Stimulated activated naive B cell treated with anti-CD40 and anti-IgM and Interleukin-4, amounts not matched to agents 10 μg/mL and 1 μg/mL and 100 μg/mL, for 72 hours (primary cell): ENCODE measurements at regions not wholly inside any gene's neighbourhood (a gene's known extent, or its start where the extent isn't known, plus 50 kb on each side); places are given as distances from the start of the nearest gene placed in this dataset.

Experiments
- ATAC-seq, 2 donors: fragments of 150-1000 bp; cut with Tn5 transposase; replicated peaks; 2 replicates each; pipeline ENCODE4 v1.10.0; 2021; ENCODE audit warnings: moderate library complexity in 1 of 2
- DNase-seq: peaks from one replicate; pipeline ENCODE4 v3.0.0; 2021
- H3K27ac Mint-ChIP-seq: one replicate; pipeline ENCODE4 v1.8.0; 2022; ENCODE audit warnings: mild to moderate bottlenecking, mixed read lengths
- H3K27me3 Mint-ChIP-seq, 2 donors: one replicate each; pipeline ENCODE4 v1.8.0; 2022; ENCODE audit warnings: mixed read lengths in 2 of 2
- H3K36me3 Mint-ChIP-seq, 2 donors: one replicate each; pipeline ENCODE4 v1.8.0; 2022; ENCODE audit warnings: mixed read lengths in 2 of 2, mild to moderate bottlenecking in 1 of 2
- H3K4me1 Mint-ChIP-seq, 2 donors: one replicate each; pipeline ENCODE4 v1.8.0; 2022; ENCODE audit warnings: mixed read lengths in 2 of 2, mild to moderate bottlenecking in 1 of 2
- H3K4me3 Mint-ChIP-seq, 2 donors: one replicate each; pipeline ENCODE4 v1.8.0; 2022; ENCODE audit warnings: mild to moderate bottlenecking in 2 of 2, mixed read lengths in 2 of 2, moderate library complexity in 1 of 2
- H3K9me3 Mint-ChIP-seq, 2 donors: one replicate each; pipeline ENCODE4 v1.8.0; 2022; ENCODE audit warnings: mixed read lengths in 2 of 2, mild to moderate bottlenecking in 1 of 2

DNA sequence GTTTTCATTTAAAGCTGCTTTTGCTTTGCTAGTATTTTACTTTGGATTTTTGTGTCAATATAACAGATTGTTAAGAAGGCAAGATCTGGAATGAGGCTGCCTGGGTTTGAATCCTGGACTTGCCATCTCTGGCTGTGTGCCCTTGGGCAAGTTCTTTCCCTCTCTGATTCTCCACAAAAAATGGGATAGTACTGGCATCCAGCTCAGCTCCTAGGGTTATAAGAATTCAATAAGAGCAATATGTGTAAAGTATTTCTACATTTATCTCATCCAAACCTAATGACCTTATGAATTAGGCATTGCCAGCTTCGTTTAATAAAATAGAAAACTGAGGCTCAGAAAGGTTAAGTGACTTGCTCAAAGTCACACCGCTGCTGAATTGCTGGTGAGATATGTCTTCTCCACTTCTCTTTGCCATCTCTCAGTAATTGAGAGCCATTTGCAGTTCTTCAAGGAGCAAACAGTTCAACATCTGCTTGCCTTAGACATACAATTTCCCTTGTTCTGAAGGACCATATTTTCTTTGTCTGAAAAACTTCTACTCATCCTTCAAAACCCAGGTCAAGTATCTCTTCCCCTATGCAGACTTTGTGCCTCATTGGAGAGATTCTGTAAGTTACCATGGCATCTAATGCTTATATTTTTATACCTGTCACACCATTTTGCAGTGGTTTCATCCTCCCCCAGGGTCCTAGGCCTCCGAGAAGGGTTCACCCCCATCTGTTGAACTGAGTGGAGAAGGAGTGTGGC is 80.8 kb upstream of the TLE3 start:
- ATAC-seq: no peak
- H3K36me3 Mint-ChIP-seq: peaks cover 0 to 3% of the 10 kb centered on the region in 2 donors
- no peak overlapping the region for H3K27ac Mint-ChIP-seq
- H3K27me3 Mint-ChIP-seq: peaks cover 26 to 34% of the 10 kb centered on the region in 2 donors
- H3K4me1 Mint-ChIP-seq: peaks cover 0 to under 1% of the 10 kb centered on the region in 2 donors
- H3K4me3 Mint-ChIP-seq: no peak overlapping the region
- no peak for DNase-seq
- H3K9me3 Mint-ChIP-seq: peaks cover 0 to 3% of the 10 kb centered on the region in 2 donors

DNA sequence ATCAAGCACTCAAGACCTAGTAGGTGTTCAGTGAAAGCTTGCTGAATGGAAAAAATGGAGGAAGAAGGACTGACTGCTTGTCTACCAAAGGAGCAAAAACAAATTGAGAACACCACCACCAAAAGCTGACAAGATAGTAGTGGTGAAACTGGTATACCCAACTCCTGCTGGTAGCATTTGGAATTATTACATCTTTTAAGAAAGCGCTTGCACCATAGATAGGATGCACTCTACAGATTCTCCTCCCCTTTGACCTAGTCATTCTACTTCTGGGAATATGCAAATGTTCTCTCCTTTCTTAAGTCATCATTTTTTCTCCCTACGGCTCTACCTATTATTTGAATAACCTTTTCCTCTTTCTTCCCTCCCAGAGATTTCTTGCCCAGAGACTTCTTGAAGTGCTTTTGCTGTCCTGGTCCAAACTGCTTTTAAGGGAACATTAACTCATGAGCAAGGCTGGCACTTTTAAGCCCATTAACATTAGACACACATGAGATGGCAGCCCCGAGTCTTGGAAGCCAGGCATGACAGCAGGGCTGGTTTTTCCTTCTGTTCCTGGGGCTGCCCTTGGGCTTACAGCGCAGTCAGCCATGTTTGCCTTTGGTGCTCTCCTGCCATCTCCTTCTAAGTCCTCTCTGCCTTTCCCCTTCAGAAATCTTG is 75.0 kb upstream of the TLE3 start:
- H3K4me3 Mint-ChIP-seq: no peak overlapping the region
- H3K27me3 Mint-ChIP-seq: peaks cover 7 to 11% of the 10 kb centered on the region in 2 donors
- H3K27ac Mint-ChIP-seq: no peak overlapping the region
- no peaks in the 10 kb centered on the region for H3K9me3 Mint-ChIP-seq
- no peaks in the 10 kb centered on the region for H3K36me3 Mint-ChIP-seq
- DNase-seq (no peak), ATAC-seq (no peak)
- no peaks in the 10 kb centered on the region for H3K4me1 Mint-ChIP-seq

DNA sequence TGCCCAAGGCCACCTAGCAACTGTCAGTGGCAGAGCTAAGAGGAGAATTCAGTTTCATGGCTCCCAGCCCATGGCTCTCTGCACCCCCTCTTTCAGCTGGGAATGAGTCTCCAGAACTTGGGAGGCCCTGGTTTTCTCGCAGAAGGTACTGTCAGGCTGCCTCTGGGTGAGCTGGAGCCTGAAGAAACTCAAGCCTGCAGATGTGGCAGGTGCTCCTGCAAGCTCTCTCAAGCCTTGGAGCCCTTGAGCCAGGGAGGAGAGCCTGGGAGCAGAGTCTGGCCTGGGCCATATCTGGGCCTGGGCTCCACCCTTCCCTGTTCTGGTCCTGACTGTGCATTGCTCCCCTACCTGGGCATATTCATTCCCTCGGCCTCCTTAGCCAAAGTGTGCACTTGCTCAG is 74.4 kb upstream of the TLE3 start:
- H3K36me3 Mint-ChIP-seq: no peaks in the 10 kb centered on the region
- H3K27ac Mint-ChIP-seq: no peak overlapping the region
- ATAC-seq: no peak
- H3K9me3 Mint-ChIP-seq: no peaks in the 10 kb centered on the region
- H3K4me1 Mint-ChIP-seq: no peaks in the 10 kb centered on the region
- DNase-seq: no peak
- H3K4me3 Mint-ChIP-seq: no peak overlapping the region
- H3K27me3 Mint-ChIP-seq: peaks cover 7 to 11% of the 10 kb centered on the region in 2 donors

DNA sequence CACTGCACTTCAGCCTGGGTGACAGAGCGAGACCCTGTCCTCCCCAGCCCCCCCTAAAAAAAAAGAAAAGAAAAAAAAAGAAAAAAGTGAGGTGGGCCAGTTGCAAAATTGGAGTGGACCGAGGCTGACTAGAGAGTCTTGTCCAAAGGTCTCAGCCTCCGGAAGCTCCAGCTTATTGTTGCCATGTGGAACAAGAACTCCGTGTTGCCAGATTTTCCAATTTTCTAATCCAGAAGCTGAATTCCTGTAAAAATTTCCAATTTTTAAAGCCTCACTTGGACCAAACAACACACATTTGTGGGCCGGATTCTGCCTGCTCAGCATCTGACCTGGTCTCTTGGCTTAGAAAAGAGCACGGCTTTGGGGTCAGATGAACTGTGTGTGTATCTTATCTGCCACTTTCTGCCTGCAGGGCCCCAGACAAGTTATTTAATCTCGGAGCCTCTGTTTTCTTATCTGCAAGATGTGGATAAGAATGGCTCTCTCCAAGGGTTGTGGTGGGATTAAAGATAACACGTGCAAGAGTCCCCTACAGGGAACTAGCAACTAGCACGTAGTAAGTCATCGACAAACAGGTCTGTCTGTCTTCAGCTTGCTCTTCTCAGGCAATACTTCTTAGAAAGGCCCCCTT is 73.7 kb upstream of the TLE3 start:
- ATAC-seq: no peak
- Mint-ChIP-seq H3K36me3 (no peaks in the 10 kb centered on the region), H3K9me3 (no peaks in the 10 kb centered on the region)

DNA sequence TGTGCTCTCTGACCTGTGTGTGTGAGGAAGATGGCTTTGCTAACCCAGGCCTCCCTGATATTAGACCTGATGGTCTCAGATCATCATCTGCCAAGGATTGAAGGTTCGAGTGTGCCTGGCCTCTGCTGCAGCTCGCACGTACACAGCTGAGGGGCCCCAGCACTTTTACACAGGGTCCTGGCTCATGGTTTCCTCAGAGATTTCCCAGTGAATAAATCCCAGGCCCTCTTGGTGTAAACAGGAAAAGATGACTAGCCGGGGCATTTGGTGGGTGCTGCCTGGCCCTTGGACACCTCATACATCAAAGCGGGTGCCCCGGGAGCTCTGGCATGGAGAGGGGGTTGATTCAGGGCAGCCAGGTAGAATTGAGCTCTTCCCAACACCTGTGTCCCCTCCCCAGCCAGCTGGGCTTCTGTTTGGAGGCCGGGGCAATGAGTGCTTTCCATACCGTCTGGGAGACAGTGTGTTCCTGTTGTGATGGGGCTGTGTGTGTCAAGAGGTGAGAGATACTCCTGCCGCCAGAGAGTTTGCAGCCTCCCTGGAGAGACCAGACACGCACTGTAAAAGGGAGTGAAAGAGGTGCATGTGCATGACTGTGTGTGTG is 72.5 kb upstream of the TLE3 start:
- Mint-ChIP-seq H3K36me3 (no peaks in the 10 kb centered on the region), H3K9me3 (no peaks in the 10 kb centered on the region), H3K4me3 (no peak overlapping the region), H3K27ac (no peak overlapping the region), H3K4me1 (no peaks in the 10 kb centered on the region), H3K27me3 (peaks cover 7 to 11% of the 10 kb centered on the region in 2 donors)
- ATAC-seq (no peak), DNase-seq (no peak)

More for the DNA sequence above, 73.7 kb upstream of the TLE3 start:
- H3K4me1 Mint-ChIP-seq: no peaks in the 10 kb centered on the region
- no peak overlapping the region for H3K27ac Mint-ChIP-seq
- no peak overlapping the region for H3K4me3 Mint-ChIP-seq
- DNase-seq: no peak
- peaks cover 7 to 11% of the 10 kb centered on the region in 2 donors for H3K27me3 Mint-ChIP-seq

DNA sequence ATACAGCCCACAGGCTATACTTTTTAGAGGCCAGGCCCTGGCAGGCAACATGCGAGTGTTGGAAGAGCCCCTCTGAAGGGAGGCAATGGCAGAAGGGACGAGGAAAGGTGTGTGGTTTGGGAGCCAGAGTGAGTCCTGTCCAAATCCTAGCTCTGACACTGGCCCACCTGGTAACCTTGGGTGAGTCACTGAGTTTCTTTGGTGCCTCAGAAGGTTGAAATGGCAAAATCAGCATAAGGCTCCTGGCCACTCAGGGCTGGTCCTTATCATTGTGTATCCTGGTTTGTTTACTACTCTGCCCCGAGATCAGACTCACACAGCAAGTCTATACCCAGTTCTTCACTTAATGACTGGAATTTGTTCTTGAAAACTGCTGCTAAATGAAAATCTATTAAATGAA is 71.4 kb upstream of the TLE3 start:
- DNase-seq: no peak
- no peak overlapping the region for H3K4me3 Mint-ChIP-seq
- no peak for ATAC-seq
- no peaks in the 10 kb centered on the region for H3K36me3 Mint-ChIP-seq
- no peaks in the 10 kb centered on the region for H3K9me3 Mint-ChIP-seq
- H3K4me1 Mint-ChIP-seq: no peaks in the 10 kb centered on the region
- peaks cover 4 to 11% of the 10 kb centered on the region in 2 donors for H3K27me3 Mint-ChIP-seq
- H3K27ac Mint-ChIP-seq: no peak overlapping the region

DNA sequence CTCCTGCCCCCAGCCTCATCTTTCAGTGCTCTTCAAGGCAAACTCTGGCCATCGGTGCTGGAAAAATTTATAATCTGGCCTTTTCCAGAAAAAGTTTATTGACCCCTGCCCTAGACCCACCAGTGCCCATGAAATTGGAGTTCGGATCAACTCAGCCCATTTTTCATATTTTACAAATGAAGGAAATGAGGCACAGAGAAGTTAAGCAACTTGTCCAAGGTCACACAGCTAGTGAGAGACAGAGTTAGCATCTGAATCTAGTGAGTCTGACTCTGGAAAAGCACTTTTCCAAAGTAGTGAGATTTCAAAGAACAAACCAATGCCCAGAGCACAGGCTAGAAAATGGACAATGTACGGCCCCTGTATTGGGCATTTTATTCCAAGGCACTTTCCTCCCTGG is 69.4 kb upstream of the TLE3 start:
- ATAC-seq (no peak), DNase-seq (no peak)
- H3K4me1 Mint-ChIP-seq: no peaks in the 10 kb centered on the region
- H3K4me3 Mint-ChIP-seq: no peak overlapping the region
- peaks cover 0 to 6% of the 10 kb centered on the region in 2 donors for H3K27me3 Mint-ChIP-seq
- H3K36me3 Mint-ChIP-seq: no peaks in the 10 kb centered on the region
- no peak overlapping the region for H3K27ac Mint-ChIP-seq
- no peaks in the 10 kb centered on the region for H3K9me3 Mint-ChIP-seq

DNA sequence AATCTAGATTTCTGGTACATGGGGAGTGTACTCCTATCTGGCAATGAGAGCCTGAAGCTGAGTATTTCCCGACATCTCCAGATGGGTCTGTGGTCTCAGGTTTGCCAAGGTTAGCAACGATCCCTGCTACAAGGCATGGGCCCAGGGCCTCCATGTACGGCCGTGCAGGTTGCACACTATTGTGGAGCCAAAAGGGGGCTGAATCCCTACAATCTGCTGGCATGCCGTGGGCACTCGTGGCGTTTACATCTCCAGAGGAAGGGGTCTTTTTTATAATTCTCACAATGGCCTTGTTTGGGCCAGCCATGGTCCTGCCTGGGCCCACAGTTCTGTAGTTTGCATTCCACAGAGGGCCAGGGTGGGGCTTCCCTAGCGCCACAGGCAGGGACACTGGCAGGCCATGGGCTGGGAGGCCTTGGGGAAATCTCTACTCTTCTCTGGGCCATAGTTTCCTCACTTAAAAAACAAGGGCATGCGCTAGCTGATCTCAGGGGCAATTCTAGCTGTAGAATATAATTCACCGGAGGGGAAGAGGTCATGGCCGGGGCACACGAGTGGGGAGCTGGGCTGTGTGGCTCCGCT is 68.9 kb upstream of the TLE3 start:
- no peaks in the 10 kb centered on the region for H3K36me3 Mint-ChIP-seq
- no peak overlapping the region for H3K4me3 Mint-ChIP-seq
- DNase-seq: no peak
- ATAC-seq: no peak
- H3K9me3 Mint-ChIP-seq: no peaks in the 10 kb centered on the region
- H3K4me1 Mint-ChIP-seq: no peaks in the 10 kb centered on the region
- peaks cover 5 to 11% of the 10 kb centered on the region in 2 donors for H3K27me3 Mint-ChIP-seq
- H3K27ac Mint-ChIP-seq: no peak overlapping the region

DNA sequence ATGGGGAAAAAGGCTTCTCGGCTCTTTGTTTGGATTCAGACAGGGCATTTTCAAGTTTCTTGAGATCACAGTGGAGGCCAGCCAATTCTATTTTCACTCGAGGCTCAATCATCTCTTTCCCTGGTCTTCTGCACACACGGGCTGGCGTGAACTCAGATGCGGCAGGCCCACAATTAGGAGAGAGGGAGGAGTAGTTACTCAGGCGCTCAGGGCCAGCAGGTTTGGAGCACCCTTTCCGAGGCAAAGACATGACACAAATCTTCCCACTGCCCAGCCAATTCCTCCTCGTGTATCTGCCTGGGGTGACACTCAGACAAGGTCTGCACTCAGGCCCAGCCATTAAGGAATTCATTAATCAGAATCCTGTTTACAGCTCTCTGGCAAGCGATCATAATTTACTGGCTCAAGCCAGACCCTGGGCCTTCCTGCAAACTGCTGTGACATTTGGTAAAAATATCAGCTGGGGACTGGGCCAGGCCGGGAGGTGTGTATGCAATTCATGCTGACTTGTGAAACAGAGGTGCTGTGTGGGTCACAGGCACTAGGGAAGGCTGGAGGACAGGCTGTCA is 68.1 kb upstream of the TLE3 start:
- Mint-ChIP-seq H3K36me3 (no peaks in the 10 kb centered on the region), H3K27me3 (peaks cover 5 to 18% of the 10 kb centered on the region in 2 donors), H3K27ac (no peak overlapping the region), H3K9me3 (no peaks in the 10 kb centered on the region), H3K4me3 (no peak overlapping the region), H3K4me1 (no peaks in the 10 kb centered on the region)
- DNase-seq (no peak), ATAC-seq (no peak)

DNA sequence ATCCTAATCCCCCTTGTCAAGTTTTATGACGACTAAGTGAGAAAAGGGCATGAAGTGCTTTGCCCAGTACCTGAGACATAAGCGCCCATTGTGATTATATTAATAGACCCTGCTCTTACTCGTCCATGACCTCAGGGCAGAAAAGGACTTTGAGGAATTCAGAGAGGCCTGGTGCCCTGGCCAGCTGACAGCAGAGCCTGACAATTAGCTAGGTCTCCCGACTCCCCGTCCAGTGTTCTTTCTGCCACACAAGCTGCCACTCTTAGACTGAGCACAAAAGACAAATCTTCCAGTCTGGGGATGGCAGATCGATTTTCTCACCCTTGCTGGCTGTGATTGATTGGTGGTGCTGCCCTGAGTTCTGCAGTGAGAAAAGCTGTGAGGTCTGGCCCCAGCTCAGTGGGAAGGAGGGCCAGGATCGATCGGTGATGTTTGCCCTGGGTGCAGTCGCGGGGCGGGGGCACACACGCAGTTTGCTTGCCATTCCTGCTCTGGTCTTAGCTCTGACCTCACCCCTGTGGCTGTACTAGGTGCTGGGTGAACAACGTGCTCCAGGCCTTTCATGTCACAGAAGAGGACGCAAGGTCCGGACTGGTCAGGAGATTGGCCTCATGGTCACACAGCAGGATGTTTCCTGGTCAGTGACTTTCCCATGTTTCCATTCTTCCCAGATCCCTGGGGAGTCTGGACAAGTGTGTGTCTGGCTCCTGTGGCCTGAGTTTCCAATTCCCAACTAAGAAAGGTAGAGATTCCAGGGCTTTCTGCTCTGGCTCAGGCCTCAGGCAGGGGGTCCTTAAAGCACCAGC is 67.4 kb upstream of the TLE3 start:
- Mint-ChIP-seq H3K27ac (no peak overlapping the region), H3K4me1 (no peaks in the 10 kb centered on the region), H3K9me3 (no peaks in the 10 kb centered on the region), H3K36me3 (no peaks in the 10 kb centered on the region), H3K27me3 (peaks cover 5 to 16% of the 10 kb centered on the region in 2 donors), H3K4me3 (no peak overlapping the region)
- DNase-seq: no peak
- no peak for ATAC-seq

DNA sequence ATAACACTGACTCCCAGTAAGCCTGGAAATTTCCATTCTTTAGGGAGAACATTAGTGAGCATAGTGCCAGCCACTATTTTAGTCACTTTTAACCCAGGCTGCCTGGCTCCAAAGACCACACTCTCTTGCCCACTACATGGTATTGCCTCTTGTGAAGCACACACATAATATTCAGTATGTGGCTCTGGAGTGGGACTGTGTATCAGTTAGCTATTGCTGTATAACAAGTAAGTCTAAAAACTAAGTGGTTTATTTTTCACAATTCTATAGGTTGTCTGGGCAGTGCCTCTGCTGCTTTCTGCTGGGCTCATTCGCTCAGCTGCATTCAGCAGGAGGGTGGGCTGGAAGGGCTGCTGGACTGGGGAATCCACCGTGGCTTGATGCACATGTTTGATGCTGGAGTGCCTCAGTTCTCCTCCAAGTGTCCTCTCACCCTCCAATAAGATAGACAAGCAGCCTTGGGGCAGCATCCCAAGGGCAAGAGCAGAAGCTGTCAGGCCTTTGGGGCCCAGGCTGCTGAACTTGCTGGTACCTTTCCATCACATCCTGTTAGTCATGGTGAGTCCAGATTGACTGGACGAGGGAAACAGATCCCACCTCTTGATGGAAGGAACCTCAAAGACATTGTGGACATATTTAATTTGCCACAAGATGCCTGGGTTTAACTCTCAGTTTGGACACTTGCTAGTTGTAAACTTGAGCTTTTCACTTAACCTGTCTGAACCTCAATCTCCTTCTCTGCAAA is 66.6 kb upstream of the TLE3 start:
- Mint-ChIP-seq H3K36me3 (no peaks in the 10 kb centered on the region), H3K4me3 (no peak overlapping the region), H3K27me3 (peaks cover 11 to 24% of the 10 kb centered on the region in 2 donors), H3K4me1 (peaks cover 6% of the 10 kb centered on the region in 2 donors), H3K27ac (no peak overlapping the region), H3K9me3 (no peaks in the 10 kb centered on the region)
- no peak for ATAC-seq
- no peak for DNase-seq

DNA sequence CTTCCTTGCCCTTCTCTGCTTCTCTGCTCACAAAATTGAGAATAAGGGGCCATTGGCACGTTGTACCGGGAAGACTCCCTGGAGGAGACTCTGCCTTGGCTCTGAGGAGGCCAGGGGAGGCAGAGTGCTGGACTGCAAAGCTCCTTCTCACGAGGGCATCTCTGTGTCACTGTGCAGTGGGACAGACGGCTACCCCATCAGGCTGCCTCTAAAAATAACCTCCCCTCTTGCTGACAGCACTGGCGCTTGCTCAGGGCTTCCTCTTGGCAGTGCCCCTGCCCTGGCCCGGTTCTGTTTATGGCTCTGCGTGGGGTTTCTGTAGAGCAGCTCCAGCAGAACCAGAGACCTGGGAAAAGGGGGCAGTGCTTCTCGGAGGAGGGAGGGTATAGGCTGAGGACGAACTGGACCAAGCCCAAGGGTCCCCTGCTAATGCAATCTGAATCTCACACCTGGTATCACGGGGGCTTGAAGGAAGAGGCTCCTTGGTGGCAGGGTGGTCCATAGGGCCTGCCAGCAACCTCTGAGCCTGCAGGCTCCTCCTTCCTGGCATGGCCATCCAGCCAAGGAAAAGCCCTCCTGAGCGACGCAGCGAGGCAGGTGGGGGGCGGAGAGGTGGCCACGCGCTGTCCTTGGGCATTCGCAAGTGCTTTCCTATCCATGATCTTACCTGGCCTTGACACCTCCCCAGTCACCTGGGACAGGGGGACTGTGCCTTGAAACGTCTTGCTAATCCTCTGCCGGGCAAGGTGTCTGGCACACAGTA is 63.3 kb upstream of the TLE3 start:
- H3K36me3 Mint-ChIP-seq: no peaks in the 10 kb centered on the region
- H3K9me3 Mint-ChIP-seq: no peaks in the 10 kb centered on the region
- H3K27ac Mint-ChIP-seq: no peak overlapping the region
- peaks cover 33 to 49% of the 10 kb centered on the region in 2 donors for H3K27me3 Mint-ChIP-seq
- ATAC-seq: no peak
- no peak overlapping the region for H3K4me3 Mint-ChIP-seq
- peaks cover 6 to 9% of the 10 kb centered on the region in 2 donors for H3K4me1 Mint-ChIP-seq
- no peak for DNase-seq
